CD14-positive monocyte (primary cell): ENCODE measurements at regions not wholly inside any gene's neighbourhood (a gene's known extent, or its start where the extent isn't known, plus 50 kb on each side); places are given as distances from the start of the nearest gene placed in this dataset.

ENCODE experiments used
- DNase-seq, 3 donors: peaks; one replicate each; pipeline ENCODE4 v3.0.0-alpha.2; 2011 to 2022
- H2AFZ ChIP-seq: 2 replicates; pipeline ENCODE4 v1.6.0; 2012; ENCODE audit warnings: mild to moderate bottlenecking, low read depth, low read length, inconsistent platforms; ENCODE audit not compliant: insufficient read depth, poor library complexity, severe bottlenecking
- H3K27ac ChIP-seq, 2 donors: 1 replicate in 1 of 2; 2 replicates in 1 of 2; pipeline ENCODE4 v1.5.1; 2012 to 2013; ENCODE audit warnings: low read length in 2 of 2, control low read depth in 1 of 2, inconsistent platforms in 1 of 2, low read depth in 1 of 2, mild to moderate bottlenecking in 1 of 2
- H3K27me3 ChIP-seq, 2 donors: one replicate each; pipeline versions ENCODE4 v1.6.0 to v1.6.1; 2011 to 2013; ENCODE audit warnings: low read length in 2 of 2; ENCODE audit not compliant: control insufficient read depth in 2 of 2, insufficient read depth in 2 of 2
- H3K36me3 ChIP-seq, 2 donors: replicated peaks in 1 of 2; 1 replicate in 1 of 2; 2 replicates in 1 of 2; pipeline versions ENCODE4 v1.5.1 to v1.6.1; 2012 to 2013; ENCODE audit warnings: low read length in 2 of 2, control low read depth in 1 of 2, inconsistent platforms in 1 of 2, mild to moderate bottlenecking in 1 of 2; ENCODE audit not compliant: insufficient read depth in 2 of 2, control insufficient read depth in 1 of 2
- H3K4me1 ChIP-seq, 2 donors: 1 replicate in 1 of 2; 2 replicates in 1 of 2; pipeline versions ENCODE4 v1.5.1 to v1.6.1; 2012 to 2013; ENCODE audit warnings: low read length in 2 of 2, control low read depth in 1 of 2, inconsistent platforms in 1 of 2, mild to moderate bottlenecking in 1 of 2, moderate library complexity in 1 of 2; ENCODE audit not compliant: insufficient read depth in 2 of 2, control insufficient read depth in 1 of 2
- H3K4me2 ChIP-seq: replicated peaks from 2 replicates; pipeline ENCODE3; 2012; ENCODE audit warnings: low read length, moderate library complexity, mild to moderate bottlenecking; ENCODE audit not compliant: poor library complexity, severe bottlenecking; ENCODE audit errors: extremely low read depth
- H3K4me3 ChIP-seq, 3 experiments: fragments of 200-600 bp in 1 of 3; sonication (generic) in 1 of 3; replicated peaks in 1 of 3; 1 replicate in 2 of 3; 2 replicates in 1 of 3; pipeline ENCODE4 v1.5.1; 2011 to 2013; ENCODE audit warnings: low read length in 3 of 3, mild to moderate bottlenecking in 3 of 3, control low read depth in 2 of 3, low read depth in 2 of 3, inconsistent platforms in 1 of 3, moderate library complexity in 1 of 3
- H3K79me2 ChIP-seq: 2 replicates; pipeline ENCODE4 v1.6.0; 2012; ENCODE audit warnings: mild to moderate bottlenecking, control low read depth, inconsistent platforms, low read length, moderate library complexity; ENCODE audit not compliant: insufficient read depth
- H3K9ac ChIP-seq: 2 replicates; pipeline ENCODE4 v1.6.0; 2017; ENCODE audit warnings: low read length, mild to moderate bottlenecking; ENCODE audit not compliant: insufficient read depth, poor library complexity, severe bottlenecking
- H3K9me3 ChIP-seq, 2 donors: replicated peaks in 1 of 2; 1 replicate in 1 of 2; 2 replicates in 1 of 2; pipeline versions ENCODE4 v1.5.1 to v1.6.1; 2012 to 2013; ENCODE audit warnings: low read length in 2 of 2, control low read depth in 1 of 2; ENCODE audit not compliant: control insufficient read depth in 1 of 2, insufficient read depth in 1 of 2
- H4K20me1 ChIP-seq: 2 replicates; pipeline ENCODE4 v1.6.0; 2012; ENCODE audit warnings: mild to moderate bottlenecking, low read length, control low read depth, moderate library complexity; ENCODE audit not compliant: insufficient read depth
- H3K27ac Mint-ChIP-seq, 7 donors: one replicate each; pipeline ENCODE4 v1.8.0; 2020; ENCODE audit warnings: mild to moderate bottlenecking in 7 of 7, mixed read lengths in 7 of 7, moderate library complexity in 6 of 7, inconsistent platforms in 2 of 7
- H3K27me3 Mint-ChIP-seq, 3 donors: one replicate each; pipeline ENCODE4 v1.8.0; 2021 to 2022; ENCODE audit warnings: low read depth in 3 of 3, mild to moderate bottlenecking in 3 of 3, mixed read lengths in 3 of 3, moderate library complexity in 3 of 3, inconsistent platforms in 1 of 3
- H3K36me3 Mint-ChIP-seq, 2 donors: one replicate each; pipeline ENCODE4 v1.8.0; 2020; ENCODE audit warnings: mixed read lengths in 2 of 2, inconsistent platforms in 1 of 2, mild to moderate bottlenecking in 1 of 2
- H3K4me1 Mint-ChIP-seq: one replicate; pipeline ENCODE4 v1.8.0; 2020; ENCODE audit warnings: mild to moderate bottlenecking, mixed read lengths
- H3K4me3 Mint-ChIP-seq, 2 donors: one replicate each; pipeline ENCODE4 v1.8.0; 2020; ENCODE audit warnings: mild to moderate bottlenecking in 2 of 2, mixed read lengths in 2 of 2, moderate library complexity in 1 of 2
- H3K9me3 Mint-ChIP-seq, 7 donors: one replicate each; pipeline ENCODE4 v1.8.0; 2020 to 2022; ENCODE audit warnings: mixed read lengths in 7 of 7, mild to moderate bottlenecking in 6 of 7, moderate library complexity in 6 of 7, inconsistent platforms in 2 of 7
- WGBS: methylation state at CpG from one replicate; pipeline ENCODE4 v1.1.5; 2013; ENCODE audit warnings: missing lambda C conversion rate; ENCODE audit not compliant: insufficient coverage; 5-methylcytosine and 5-hydroxymethylcytosine counted together
- intact Hi-C, 2 donors: fragments of 100-400 bp; cut with micrococcal nuclease; formaldehyde crosslinking; loops; one replicate each; pipeline versions ENCODE4 v1.15.0 to v1.15.1; 2023
- TF ChIP-seq, protein P1 (sequence below): fragments of 200-600 bp; IDR thresholded peaks from one replicate; pipeline ENCODE4 v1.8.0; 2022; ENCODE audit warnings: antibody characterized with exemption, mild to moderate bottlenecking

- TF ChIP-seq, protein P1, sequence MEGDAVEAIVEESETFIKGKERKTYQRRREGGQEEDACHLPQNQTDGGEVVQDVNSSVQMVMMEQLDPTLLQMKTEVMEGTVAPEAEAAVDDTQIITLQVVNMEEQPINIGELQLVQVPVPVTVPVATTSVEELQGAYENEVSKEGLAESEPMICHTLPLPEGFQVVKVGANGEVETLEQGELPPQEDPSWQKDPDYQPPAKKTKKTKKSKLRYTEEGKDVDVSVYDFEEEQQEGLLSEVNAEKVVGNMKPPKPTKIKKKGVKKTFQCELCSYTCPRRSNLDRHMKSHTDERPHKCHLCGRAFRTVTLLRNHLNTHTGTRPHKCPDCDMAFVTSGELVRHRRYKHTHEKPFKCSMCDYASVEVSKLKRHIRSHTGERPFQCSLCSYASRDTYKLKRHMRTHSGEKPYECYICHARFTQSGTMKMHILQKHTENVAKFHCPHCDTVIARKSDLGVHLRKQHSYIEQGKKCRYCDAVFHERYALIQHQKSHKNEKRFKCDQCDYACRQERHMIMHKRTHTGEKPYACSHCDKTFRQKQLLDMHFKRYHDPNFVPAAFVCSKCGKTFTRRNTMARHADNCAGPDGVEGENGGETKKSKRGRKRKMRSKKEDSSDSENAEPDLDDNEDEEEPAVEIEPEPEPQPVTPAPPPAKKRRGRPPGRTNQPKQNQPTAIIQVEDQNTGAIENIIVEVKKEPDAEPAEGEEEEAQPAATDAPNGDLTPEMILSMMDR = no peak
- no peaks in the 10 kb centered on the region for H3K79me2 ChIP-seq
- no peaks in the 10 kb centered on the region for H3K4me1 ChIP-seq
- Mint-ChIP-seq H3K27ac (no peak overlapping the region), H3K36me3 (no peaks in the 10 kb centered on the region), H3K9me3 (peaks cover 0 to 7% (median 4%) of the 10 kb centered on the region in 7 donors), H3K27me3 (peaks cover 0 to 6% (median 4%) of the 10 kb centered on the region in 3 donors), H3K4me3 (no peak overlapping the region), H3K4me1 (no peaks in the 10 kb centered on the region)
- intact Hi-C loops = no loop called here
- H3K27me3 ChIP-seq = no peaks in the 10 kb centered on the region
- H2AFZ ChIP-seq = no peak overlapping the region
- no peak overlapping the region for H3K4me2 ChIP-seq
- no peak for DNase-seq
- peaks cover 0 to 5% of the 10 kb centered on the region in 2 donors for H3K9me3 ChIP-seq
- no peak overlapping the region for H3K9ac ChIP-seq
- H3K27ac ChIP-seq = no peak overlapping the region
- H3K4me3 ChIP-seq = no peak overlapping the region
- 95% methylated on average over 3 of the region's 3 CpGs for WGBS
- H3K36me3 ChIP-seq = no peaks in the 10 kb centered on the region
- H4K20me1 ChIP-seq = no peaks in the 10 kb centered on the region
Observed at GRCh38 chr7:3246127-3246526, 54.9 kb upstream of the SDK1 start.

DNA sequence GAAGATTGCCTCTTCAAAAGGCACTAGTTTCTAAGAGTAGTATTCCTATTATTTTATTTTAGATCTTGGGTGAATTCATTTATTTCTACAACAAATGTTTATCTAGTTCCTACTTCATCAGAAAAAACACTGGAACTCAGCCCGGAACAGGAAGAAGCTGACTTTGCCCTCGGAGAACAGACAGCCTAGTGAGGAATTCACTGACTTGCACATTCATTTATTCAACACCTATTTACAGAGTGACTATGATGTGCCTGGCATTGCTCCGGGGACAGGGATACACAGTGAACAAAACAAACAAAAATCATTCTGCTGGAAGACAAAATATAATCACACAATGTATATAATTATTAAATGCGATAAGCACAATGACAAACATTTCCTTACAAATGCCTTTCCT is 54.4 kb upstream of the SDK1 start:
- Histone ChIP-seq H3K79me2 (no peaks in the 10 kb centered on the region), H4K20me1 (no peaks in the 10 kb centered on the region), H3K27ac (no peak overlapping the region), H3K27me3 (no peaks in the 10 kb centered on the region), H3K4me3 (no peak overlapping the region), H2AFZ (no peak overlapping the region), H3K36me3 (no peaks in the 10 kb centered on the region), H3K4me1 (no peaks in the 10 kb centered on the region), H3K9me3 (peaks cover 0 to 5% of the 10 kb centered on the region in 2 donors), H3K4me2 (no peak overlapping the region), H3K9ac (no peak overlapping the region)
- intact Hi-C loops = no loop called here
- H3K4me3 Mint-ChIP-seq = no peak overlapping the region
- TF ChIP-seq, protein P1 = no peak
- peaks cover 0 to 4% (median 4%) of the 10 kb centered on the region in 3 donors for H3K27me3 Mint-ChIP-seq
- 100% methylated on average over 2 of the region's 4 CpGs for WGBS
- no peak for DNase-seq
- no peaks in the 10 kb centered on the region for H3K36me3 Mint-ChIP-seq
- H3K27ac Mint-ChIP-seq = no peak overlapping the region
- H3K9me3 Mint-ChIP-seq = peaks cover 0 to 6% (median 4%) of the 10 kb centered on the region in 7 donors
- H3K4me1 Mint-ChIP-seq = no peaks in the 10 kb centered on the region
